Fibroblast of skin of abdomen (primary cell): ENCODE measurements at regions not wholly inside any gene's neighbourhood (a gene's known extent, or its start where the extent isn't known, plus 50 kb on each side); places are given as distances from the start of the nearest gene placed in this dataset.
A peak's percentile ranks its signal among the peaks of the same experiment; 100 is the strongest.
"Not testable (repeated sequence)": the region's sequence is repeated elsewhere in the genome, so short reads cannot be mapped to it uniquely, and the experiment has no call there.

Experiments used
- DNase-seq: peaks from one replicate; pipeline ENCODE4 v3.0.0-alpha.2; 2013

DNA sequence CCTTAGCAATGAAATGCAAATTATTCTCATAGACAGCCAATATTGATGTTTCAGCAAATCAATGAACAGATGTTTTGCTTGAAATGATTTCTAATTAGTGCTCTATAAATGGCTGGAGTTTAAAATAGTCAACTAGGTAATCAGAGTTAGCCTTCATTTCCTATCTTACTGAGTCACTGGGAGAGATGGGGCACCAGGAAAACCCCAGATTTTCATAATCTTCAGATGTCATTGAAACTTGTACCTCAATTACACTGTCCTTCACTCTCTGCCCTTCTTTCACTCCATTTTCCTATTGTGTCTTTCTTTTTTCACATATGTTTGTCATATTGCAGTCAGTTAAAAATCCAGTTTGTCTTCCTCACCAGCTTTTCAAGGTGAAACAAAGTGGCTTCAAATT, 92.7 kb downstream of the C12orf75 start:
- no peak for DNase-seq

DNA sequence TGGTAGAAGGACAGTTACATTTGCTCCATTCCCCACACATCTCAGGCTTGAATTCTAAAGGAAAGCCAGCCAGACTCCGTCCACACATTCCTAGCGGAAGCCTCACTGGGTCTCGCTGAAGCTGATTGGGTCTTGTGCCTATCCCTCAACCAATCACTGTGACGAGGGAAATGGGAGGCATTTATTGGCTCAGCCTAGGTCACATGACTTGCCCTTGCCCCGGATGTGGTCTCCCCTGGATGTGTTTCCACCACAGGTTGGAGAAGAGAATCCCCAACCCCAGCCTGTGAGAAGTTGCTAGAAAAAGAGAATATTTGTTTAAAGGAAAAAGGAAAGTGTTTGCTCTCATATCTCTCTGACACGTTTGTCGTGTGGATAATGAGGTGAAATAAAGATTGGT, 93.4 kb downstream of the C12orf75 start:
- DNase-seq = peak; percentile 36

DNA sequence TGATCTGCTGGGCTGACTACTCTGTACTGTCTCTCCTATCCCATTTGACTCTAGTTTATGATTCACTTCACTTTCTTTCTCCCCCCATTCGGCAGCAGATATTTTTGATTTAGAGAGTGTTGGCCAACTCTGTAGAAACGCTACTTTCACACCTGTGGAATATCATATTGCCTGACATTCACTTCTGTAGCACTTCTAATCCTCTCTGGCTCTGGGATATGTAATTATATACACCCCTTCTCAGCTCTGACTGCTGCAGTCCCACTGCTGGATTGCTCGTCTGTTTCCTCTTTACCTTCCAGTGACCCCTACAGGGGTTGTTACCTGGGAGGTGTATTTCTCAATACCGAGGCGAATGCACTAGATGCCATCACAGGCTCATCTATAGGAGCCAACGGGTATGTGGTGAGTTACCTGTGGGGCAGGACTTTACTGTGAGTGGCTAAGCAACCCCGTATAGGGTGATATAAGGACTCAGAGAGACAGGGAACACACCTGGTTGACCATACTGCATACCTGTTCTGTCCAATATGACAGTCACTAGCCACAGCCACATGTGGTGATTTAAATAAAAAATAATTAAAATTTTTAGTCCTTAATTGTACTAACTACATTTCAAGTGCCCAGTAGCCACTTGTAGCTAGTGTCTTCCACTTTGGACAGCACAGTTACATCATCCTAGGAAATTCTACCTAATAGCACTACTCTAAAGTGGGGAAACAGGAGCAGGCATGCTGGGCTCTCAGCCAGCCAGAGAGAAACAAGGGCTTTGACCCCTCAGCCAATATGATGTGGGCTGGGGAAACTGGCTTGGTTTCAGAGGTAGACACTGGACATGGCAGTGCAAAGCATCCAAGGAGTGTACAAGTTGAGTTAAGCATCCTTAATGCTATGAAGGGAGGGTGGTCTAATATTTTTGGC, 95.0 kb downstream of the C12orf75 start:
- no peak for DNase-seq

DNA sequence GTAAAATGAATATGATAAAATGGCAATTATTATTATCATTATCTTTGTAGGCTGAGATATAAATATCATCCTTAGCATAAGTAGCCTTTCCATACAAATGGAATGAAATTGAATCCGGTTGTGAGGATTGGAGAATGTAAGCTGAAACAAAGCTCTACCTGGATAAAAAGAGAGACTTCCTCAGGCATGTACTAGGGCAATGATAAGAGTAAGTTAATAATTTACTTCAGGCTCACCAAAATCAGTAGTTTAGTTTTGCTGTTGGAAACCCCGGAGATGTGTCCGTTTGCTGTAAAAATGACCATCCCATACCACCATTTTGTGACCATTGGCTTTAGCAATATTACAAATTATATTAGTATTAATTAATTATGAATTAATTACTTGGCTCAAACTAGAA, 96.3 kb downstream of the C12orf75 start:
- DNase-seq = no peak

DNA sequence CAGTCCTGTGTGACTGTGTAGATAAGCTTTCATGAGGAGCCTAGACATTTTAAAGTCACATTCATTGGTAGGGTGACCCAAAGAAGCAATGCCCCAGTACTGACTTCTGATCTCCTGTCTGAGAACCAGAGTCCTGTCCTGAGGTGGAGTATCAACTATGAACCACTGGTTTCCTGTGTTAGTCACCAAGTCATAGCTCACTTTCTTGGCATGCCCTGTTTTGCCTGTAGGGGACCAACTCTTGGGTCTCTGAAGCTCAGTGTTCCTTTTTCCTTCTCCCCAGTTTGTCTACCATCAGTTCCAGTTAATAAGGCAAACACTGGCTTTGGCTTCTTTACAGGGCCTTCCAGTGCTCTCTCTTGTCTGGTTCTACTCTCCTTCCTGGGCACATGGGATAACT, 97.4 kb downstream of the C12orf75 start:
- DNase-seq = peak; percentile 20

DNA sequence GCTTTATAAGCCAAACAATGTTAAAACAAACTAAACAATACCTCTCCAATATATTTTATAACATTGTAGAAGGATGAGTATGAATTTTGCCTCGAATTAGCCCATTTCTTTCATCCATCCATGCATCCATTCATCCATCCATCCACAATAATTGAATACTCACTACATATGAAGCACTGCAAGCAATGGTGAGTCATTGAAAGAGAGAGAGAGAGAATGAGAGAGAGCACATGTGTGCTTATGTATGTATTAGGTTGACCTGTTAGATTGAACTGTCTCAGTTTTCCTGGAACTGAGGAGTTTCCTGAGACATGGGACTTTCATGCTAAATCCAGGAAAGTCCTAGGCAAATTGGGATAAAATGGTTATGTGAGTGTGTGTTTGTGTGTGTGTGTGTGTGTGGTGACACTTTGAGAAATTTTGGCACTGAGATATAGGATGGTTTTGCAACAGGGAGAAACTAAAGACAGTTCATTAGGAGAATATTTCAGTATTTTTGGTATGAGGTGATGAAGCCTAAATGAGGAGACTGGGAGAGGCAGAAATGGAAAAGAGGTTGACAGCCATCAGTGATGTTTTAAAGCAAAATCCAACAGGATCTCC, 98.4 kb downstream of the C12orf75 start:
- peak; percentile 35 for DNase-seq

DNA sequence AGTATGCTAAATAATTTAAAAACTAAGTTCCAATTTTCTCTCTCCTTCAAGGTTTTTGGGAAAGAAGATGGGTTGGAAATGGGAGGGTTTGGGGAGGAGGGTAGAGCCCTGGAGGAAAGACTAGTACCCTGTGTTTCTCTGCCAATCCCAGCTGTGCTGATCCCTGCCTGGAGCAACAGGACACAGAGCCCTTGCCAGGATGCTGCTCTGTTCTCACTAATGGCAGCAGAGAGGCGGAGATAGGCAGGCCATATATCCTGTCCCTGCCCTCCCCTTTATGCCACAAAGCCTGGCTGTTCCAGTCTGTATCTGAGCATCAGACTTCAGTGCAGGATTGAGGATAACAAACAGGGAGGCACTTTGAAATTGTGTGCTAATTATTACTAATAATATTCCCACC, 99.0 kb downstream of the C12orf75 start:
- no peak for DNase-seq

DNA sequence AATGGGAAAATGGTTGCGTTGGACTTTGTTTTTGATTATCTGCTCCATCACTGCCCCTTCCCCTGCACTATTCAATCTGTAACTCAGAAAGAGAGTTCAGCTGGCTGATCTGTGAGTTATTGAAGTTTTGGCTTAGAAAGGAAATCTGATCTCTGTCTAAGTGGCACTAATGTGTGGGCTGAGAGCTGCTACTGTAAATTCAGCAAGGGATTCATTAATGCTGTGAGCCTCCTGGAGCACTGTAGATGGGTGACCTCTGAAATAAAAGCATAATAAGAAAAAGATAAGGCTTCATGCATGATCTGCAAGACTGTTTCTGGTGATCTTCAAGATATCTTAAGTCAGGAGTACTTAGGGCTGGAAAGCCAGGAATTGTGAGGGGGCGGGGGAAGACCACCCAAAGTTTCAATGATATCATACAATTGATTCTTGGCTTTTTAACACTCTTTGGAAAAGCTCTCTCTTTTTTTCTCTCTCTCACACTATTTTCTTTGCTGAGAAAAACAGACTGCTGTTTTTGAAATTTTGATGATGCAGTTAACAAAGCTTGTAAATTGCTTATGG, 101.1 kb downstream of the C12orf75 start:
- DNase-seq = no peak

DNA sequence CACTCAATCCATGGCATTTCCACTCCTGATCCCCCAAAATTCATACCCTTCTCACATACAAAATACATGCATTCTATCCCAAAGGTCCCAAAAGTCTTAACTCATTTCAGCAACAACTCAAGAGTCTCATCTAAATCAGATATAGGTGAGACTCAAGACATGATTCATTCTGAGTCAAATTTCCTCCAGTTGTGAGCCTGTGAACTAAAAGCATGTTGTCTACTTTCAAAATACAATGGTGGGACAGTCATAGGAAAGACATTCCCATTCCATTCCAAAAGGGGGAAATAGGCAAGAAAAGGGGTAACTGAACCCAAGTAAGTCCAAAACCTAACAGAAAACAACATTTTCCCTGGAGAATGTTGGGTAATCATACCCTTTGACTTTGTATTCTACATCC, 103.3 kb downstream of the C12orf75 start:
- peak; percentile 85 for DNase-seq

DNA sequence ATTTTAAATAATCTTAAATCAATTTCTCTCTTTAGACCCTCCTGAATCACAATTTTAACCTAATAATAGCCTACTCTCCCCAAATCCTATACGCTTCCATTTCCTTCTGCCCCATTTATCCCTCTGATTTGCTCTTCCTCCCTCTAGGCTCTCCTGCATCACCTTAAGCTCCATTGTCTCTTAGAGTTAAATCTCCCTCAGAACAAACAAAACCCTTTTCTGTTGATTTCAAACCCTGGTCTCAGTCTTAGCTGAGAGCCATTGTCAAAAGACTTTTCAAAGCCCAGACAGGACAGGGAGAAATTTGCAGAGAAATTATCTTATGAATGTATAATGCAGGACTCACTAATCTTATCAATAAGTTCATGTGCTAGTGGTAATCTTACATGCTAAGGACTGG, 106.1 kb downstream of the C12orf75 start:
- DNase-seq = no peak

DNA sequence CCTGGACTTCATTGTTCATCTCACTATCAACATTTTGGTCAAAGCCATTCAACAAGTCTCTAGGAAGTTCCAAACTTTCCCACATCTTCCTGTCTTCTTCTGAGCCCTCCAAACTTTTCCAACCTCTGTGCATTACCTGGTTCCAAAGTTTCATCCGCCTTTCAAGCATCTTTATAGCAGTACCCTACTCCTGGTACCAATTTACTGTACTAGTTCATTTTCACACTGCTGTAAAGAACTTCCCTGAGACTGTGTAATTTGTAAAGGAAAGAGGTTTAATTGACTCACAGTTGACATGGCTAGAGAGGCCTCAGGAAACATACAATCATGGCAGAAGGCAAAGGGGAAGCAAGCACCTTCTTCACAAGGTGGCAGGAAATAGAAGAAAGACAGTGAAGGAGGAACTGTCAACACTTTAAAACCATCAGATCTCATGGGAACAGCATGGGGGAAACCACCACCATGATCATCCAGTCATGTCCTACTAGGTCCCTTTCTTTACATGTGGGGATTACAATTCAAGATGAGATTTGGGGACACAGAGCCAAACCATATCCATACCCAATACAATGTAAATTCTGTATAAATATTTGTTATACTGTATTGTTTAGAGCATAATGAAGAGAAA, 109.7 kb downstream of the C12orf75 start:
- DNase-seq = no peak

DNA sequence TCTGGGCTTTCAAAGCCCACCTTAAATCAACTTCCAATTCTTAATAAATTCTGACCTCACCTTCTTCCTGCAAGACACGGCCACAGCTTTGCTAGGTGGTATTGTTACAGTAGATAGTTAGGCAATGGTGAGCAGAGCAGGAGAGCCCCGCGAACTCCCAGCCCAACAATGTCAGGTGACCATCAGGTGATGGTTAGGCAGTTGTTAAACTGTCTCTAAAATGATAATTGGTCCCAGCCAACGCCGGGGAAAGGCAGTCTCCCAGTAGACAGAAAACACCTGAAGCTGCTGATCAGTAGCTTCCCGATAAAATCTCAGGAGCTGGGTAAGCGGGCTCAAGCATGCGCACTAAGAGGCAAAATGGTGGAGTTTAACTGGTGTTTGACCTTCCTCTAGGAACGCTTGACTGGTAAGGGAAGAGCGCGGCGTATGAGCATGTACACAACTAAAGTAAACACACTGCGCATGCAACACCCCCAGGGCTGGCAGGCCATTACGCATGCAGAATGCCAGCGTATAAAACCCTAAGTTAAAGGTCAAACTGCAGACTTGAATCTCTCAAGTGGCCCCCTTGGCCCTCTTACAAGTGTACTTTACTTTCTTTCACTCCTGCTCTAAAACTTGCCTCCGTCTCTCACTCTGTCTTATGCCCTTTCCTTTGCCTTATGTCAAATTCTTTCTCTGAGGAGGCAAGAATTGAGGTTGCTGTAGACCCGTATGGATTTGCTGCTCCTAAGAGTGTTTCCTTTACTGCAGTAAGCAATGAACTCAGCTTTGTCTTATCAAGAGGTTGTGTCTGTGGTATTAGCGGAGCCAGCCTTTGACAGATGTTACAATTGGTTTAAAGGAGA, 113.5 kb downstream of the C12orf75 start:
- peak; percentile 64 for DNase-seq

DNA sequence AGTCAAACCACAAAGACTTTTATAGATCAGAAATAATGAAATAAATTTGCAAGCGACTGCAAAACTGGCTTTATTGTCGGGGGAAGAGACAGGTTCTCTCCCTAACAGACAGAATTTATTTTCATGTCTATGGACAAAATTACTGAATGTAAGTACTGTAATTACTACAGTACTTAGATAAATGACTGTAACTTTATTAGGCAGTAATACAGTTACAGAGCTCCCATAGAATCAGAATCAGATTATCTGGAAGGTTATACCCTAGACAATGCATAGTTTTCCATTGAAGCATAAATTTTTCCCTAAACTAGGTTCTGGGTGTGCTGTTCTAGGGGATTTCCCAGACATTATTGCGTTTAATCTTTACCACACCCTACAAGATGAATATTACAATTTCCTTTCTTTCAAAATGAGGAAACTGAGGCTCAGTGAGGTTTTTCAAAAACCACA, 114.2 kb downstream of the C12orf75 start:
- DNase-seq = peak; percentile 69

DNA sequence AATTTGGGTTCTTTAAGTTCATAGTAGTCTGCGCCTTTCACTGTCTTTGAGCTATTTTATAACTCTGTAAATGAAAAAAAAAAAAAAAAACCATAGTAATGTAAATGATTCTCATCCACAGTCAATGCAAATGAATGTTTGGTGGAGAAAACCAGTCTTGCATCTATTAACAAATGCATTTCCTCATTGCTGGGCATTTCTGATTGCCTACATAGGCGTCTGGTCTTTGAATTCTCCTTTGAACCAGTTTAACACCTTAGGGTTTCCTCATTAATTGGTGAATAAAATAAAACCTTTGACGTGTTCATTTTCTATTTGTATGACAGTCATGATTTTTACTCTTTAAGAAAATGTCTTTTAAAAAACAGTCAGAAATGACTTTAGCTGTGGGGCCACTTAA, 114.8 kb downstream of the C12orf75 start:
- DNase-seq = no peak

DNA sequence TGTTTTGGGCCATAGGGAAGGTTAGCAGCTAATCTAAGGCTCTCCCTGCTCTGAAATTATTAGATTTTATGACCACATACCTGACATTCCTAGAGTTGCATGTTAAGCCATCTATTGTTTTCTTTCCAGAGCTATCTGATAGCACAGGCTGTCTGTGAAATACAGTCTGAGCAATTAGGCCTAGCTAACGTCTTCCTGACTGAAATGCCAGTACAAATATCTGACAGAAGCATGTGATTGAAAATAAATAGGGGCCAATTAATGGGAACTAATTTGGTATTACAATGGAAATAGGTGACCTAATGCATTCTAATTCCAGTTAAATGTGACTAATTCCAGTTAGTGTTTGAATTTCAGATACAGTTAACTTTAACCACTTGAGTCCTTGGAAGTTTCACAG, 115.2 kb downstream of the C12orf75 start:
- DNase-seq = peak; percentile 70

DNA sequence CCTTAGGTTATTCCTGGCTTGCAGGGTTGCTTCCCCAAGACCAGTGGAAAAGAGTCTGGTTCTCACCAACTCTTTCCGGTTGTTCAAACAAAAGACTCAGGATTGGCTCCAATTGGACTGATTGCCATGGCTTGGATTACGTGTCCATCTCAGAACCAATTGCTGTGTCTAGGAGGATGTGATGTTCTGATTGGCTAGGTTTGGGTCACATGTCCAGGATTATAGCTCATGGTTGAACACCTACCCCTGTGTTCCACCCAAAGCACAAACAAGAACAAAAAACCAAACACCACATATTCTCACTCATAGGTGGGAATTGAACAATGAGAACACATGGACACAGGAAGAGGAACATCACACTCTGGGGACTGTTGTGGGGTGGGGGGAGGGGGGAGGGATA, 116.0 kb downstream of the C12orf75 start:
- not testable (repeated sequence) for DNase-seq

DNA sequence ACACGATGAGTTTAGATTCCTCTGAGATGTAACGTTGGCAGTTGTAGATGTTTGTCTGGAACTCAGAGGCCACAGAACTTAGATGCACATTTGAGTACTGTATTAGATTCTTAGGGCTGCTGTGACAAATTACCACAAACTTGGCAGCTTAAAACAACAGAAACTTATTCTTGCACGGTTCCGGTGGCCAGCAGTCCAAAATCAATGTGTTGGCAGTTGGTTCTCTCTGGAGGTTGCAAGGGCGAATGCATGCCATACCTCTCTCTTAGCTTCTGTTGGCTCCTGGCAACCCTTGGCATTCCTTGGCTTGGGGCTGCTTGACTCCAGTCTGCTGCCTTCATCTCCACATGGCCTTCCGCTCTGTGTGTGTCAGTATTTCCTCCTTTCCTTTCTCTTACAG, 118.9 kb downstream of the C12orf75 start:
- no peak for DNase-seq

DNA sequence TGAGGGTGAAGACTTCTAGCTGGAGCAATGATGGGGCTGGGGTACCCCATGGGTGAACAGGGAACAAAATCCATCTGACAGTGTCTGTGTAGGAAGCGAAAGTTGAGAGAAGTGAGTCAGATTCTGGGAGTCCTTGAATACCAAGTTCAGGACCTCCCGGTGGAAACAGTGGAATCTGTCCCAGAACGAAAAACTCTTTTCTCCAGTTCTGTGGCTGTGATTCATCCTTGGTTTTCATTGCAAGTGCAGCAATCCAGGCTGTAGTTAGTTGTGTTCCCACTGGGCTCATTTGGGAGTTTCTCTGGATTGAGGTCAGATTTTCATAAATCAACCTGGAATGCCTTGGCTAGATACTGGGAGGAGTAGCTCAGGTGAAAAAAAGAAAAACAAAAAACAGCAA, 120.7 kb downstream of the C12orf75 start:
- DNase-seq = peak; percentile 89

DNA sequence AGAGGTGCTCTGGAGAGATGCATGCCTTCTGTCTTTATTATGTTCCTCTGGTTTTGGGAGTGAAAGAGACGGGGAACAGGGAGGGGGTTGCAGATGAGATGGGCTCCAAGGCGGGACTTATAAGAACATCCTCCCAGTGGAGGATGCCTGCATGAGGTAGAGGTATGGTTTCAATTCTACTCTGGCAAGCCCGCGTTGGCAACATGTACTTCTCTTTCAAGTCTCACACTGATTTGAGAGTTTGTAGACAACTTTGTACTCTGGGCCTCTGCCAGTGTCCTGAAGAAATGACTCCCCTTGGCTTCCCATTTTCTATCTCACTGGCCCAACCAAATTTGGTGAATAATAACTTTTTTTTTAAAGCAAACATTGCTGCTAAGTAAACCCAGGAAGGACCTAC, 121.3 kb downstream of the C12orf75 start:
- no peak for DNase-seq

DNA sequence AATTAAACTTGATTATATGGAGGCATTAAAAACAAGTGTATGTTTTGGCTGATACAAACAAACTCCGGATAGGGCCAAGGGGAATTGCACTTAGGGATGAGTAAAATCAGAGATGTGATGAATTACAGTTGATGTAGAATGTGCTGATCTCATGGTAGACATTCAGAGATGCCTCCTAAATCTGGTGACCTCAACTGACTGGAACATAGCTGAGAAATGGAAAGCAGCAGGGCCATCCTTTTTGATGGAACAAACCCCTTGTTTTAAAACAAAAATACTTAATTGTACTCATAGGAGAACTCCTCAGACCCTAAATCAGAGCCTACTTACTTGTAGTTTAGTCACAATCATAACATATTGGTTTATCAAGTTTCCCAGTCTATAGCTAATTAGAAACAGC, 122.8 kb downstream of the C12orf75 start:
- DNase-seq = peak; percentile 72

DNA sequence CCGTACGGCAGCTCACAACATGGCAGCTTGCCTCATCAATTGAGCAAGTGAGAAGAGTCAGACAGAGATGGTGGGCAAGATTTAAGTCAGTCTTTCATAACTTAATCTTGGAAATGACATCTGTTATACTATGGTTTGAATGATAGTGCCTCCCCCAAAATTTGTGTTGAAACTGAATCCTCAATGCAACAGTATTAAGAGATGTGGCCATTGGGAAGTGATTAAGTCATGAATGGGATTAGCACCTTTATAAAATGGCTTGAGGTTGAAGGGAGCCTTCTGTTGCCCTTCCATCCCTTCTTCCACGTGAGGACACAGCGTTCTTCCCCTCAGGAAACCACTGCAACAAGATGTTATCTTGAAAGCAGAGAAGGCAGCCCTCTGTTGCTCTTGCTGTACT, 124.2 kb downstream of the C12orf75 start:
- no peak for DNase-seq

DNA sequence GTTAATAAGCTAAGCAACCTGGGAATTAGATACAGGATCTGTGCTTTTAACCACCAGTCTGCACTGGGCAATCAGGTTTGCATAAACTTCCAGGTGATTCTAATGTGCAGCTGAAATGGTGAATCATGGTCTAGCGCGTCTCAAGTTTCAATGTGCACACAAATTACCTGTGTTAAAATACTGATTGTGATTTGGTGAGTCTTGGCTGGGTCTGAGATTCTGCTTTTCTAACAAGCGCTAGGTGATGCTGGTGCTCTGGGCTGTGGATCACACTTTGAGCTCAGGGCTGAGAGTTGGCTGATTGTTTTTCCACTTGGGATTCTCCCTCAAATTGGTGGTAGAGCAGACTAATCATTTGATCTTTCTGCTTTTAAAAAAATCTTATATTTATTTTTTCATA, 124.8 kb downstream of the C12orf75 start:
- DNase-seq = no peak
